ENCODE measurements at regions not wholly inside any gene's neighbourhood (a gene's known extent, or its start where the extent isn't known, plus 50 kb on each side); places are given as distances from the start of the nearest gene placed in this dataset.

DNA sequence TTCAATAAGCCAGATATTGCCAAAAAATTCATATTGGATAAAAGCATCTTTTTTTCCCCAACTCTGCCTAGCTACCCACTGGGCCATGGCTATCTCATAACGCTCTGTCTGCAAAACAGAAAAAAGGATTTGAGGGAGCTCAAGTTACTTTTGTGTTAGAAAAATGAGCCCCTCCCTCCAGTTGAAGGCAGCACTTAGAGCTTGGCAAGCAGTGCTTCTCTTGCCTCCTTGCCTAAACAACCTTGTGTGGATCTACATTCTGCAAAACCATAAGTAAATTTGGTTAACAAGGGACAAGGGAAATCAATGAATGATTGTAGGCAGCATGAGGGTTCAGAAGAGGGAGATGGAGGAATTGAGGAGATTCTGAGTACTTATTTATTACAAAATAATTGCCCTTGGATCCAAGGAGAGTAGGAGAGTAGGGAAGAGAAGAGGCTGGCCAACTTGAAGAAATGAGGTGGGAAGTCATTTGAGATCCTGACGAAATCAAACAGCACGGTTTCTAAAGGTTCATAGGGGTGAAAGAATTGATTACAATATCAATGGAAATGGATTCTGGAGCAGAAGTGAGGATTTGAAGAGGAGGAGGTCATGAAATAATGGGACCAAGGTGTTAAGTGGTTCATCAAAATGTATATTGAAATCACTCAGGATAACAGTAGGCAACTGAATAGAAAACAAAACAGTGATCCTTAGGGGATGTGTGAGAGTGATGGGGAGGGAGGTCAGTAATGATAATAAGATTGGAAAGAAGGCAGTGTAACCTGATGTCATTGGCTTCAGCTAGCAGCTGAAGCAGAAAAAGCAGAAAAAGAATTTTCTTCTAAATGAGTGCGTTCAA lies 434.8 kb upstream of the IGFBP7 start (continued):
- no peak for TF ChIP-seq CSRNP1 (CRISPR knock-in tag; IDR thresholded peaks at IDR 0.05)

- no peak overlapping the region for H3K9ac ChIP-seq (ENCODE audit: insufficient read depth, low read depth, low read length)
- CTCF ChIA-PET (ENCODE audit: low intra/inter-chr PET ratio, low total read pairs), result no interaction called here
- in situ Hi-C loops (cut with HindIII; ENCODE audit: extremely low pct_ligation_motif_present, low pct_unique_long_range_greater_than_20kb), result no loop called here
- H3K4me3 ChIP-seq (replicated peaks in 1 of 3; ENCODE audit: insufficient read depth in 1 of 3, low read depth in 2 of 3, low read length in 3 of 3), result no peak overlapping the region
- H3K4me1 ChIP-seq (ENCODE audit: insufficient read depth, low read length), result no peaks in the 10 kb centered on the region
- DNase-seq (ENCODE audit: low spot score) (no peak), FAIRE-seq (no peak), ATAC-seq (no peak)
- H3K9me3 ChIP-seq (ENCODE audit: low read length), result no peaks in the 10 kb centered on the region
- no peak overlapping the region for H2AFZ ChIP-seq (ENCODE audit: low read length)
- no peaks in the 10 kb centered on the region for H3K36me3 ChIP-seq (replicated peaks in 1 of 2; ENCODE audit: control insufficient read depth in 1 of 2, insufficient read depth in 2 of 2, low read length in 2 of 2)
- POLR2A ChIA-PET, result no interaction called here
- no peaks in the 10 kb centered on the region for H4K20me1 ChIP-seq (ENCODE audit: insufficient read depth, low read length)
- H3K27ac ChIP-seq (ENCODE audit: extremely low read length, insufficient read depth, low read length), result no peak overlapping the region
- WGBS (ENCODE audit: low lambda C conversion rate), result 19% methylated on average over 5 of the region's 5 CpGs
- no TSS peak for BruUV-seq (replicated peaks)
- intact Hi-C loops (cut with micrococcal nuclease; ENCODE audit: unreplicated experiment), result no loop called here
- no peaks in the 10 kb centered on the region for H3K27me3 ChIP-seq (ENCODE audit: control insufficient read depth in 1 of 2, insufficient read depth in 2 of 2, low read length in 2 of 2)
- H3K79me2 ChIP-seq (ENCODE audit: insufficient read depth, low read length), result no peaks in the 10 kb centered on the region
- TF ChIP-seq, protein P1, sequence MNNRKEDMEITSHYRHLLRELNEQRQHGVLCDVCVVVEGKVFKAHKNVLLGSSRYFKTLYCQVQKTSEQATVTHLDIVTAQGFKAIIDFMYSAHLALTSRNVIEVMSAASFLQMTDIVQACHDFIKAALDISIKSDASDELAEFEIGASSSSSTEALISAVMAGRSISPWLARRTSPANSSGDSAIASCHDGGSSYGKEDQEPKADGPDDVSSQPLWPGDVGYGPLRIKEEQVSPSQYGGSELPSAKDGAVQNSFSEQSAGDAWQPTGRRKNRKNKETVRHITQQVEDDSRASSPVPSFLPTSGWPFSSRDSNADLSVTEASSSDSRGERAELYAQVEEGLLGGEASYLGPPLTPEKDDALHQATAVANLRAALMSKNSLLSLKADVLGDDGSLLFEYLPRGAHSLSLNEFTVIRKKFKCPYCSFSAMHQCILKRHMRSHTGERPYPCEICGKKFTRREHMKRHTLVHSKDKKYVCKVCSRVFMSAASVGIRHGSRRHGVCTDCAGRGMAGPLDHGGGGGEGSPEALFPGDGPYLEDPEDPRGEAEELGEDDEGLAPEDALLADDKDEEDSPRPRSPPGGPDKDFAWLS (CRISPR knock-in tag; IDR thresholded peaks at IDR 0.05; ENCODE audit: borderline replicate concordance), result no peak
- H3K4me2 ChIP-seq (ENCODE audit: low read depth, low read length), result no peak overlapping the region
Observed at GRCh38 chr4:57504797-57505530, 394.8 kb upstream of the IGFBP7 start.

All from HepG2 (cell line).